NCI-H1092 (cell line): ENCODE measurements at regions not wholly inside any gene's neighbourhood (a gene's known extent, or its start where the extent isn't known, plus 50 kb on each side); places are given as distances from the start of the nearest gene placed in this dataset.
"Not testable (repeated sequence)": the region's sequence is repeated elsewhere in the genome, so short reads cannot be mapped to it uniquely, and the experiment has no call there.

Experiments used
- DNase-seq: peaks from one replicate; lab custom pipeline; 2025; lab: John Stamatoyannopoulos, UW

DNA sequence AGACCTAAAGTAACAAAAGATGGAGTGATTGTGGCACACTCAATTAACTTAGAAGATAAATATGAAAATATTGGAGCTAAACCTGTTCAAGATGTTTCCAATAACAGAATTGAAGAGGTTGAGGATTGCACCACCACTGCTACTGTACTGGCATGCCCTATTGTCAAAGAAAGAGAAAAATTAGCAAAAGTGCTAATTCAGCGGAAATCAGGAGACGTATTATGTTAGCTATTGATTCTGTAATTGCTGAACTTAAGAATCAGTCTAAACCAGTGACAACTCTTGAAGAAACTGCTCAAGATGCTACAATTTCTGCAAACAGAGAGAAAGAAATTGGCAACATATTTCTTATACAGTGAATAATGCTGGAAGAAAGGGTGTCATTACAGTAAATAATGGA is 754.4 kb downstream of the CDH18 start:
- DNase-seq: no peak

GRCh38 chr5:19235101-19235584 is 752.9 kb downstream of the CDH18 start:
- DNase-seq: no peak

- no peak for DNase-seq
Observed at GRCh38 chr5:19240170-19240569, 747.8 kb downstream of the CDH18 start.

DNA sequence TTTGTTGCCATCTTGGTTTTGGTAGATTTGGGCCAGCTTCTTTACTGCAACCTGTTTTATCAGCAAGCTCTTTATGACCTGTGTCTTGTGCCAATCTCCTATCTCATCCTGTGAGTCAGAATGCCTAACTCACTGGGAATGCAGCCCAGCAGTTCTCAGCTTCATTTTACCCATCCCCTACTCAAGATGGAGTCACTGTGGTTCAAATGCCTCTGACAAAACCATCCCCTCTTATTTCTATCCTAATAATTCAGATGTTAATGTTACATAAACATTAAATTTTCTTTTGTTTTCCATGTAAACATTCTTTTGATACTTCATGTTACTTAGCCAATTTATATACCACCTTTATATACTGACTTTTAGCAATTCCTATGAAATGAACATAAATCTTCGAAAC is 746.3 kb downstream of the CDH18 start:
- no peak for DNase-seq

DNA sequence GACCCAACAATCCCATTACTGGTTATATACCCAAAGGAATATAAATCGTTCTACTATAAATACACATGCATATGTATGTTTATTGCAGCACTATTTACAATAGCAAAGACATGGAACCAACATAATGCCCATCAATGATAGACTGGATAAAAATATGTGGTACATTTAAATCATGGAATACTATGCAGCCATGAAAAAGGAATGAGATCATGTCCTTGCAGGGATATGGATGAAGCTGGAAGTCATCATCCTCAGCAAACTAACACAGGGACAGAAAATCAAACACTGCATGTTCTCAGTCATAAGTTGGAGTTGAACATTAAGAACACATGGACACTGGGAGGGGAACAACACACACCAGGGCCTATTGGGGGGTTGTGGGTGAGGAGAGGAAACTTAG is 741.8 kb downstream of the CDH18 start:
- DNase-seq: not testable (repeated sequence)

DNA sequence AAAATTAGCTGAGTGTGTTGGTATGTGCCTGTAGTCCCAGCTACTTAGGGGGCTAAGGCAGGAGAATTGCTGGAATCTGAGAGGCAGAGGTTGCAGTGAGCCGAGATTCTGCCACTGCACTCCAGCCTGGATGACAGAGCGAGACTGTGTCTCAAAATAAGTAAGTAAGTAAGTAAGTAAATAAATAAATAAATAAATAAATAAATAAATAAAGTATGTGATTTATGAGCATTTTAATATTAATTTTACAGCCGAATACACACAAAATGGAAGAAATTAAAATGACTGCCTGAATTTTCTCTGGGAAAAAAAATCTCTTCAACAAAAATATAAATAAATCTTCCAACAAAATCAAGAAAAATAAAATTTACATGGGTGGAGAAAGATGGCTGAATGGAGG is 740.7 kb downstream of the CDH18 start:
- no peak for DNase-seq

- no peak for DNase-seq
Observed at GRCh38 chr5:19256036-19256435, 732.0 kb downstream of the CDH18 start.

GRCh38 chr5:19258686-19259085 is 729.3 kb downstream of the CDH18 start:
- DNase-seq: no peak

DNA sequence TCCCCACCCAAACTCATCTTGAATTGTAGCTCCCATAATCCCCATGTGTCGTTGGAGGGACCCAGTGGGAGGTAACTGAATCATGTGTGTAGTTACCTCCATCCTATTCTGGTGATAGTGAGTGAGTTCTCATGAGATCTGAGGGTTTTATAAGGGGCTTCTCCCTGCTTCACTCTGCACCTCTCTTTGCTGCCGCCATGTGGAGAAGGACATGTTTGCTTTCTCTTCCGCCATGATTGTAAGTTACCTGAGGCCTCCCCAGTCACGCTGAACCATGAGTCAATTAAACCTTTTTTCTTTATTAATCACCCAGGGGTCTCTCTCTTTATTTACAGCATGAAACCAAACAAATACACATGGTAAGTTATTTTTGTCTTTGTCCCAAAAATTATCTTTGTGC is 726.1 kb downstream of the CDH18 start:
- DNase-seq: no peak

GRCh38 chr5:19264821-19265220 is 723.2 kb downstream of the CDH18 start:
- DNase-seq: no peak

- no peak for DNase-seq
Observed at GRCh38 chr5:19266791-19267190, 721.2 kb downstream of the CDH18 start.

- peak; percentile 4 for DNase-seq
Observed at GRCh38 chr5:19270153-19270552, 717.8 kb downstream of the CDH18 start.

- DNase-seq: no peak
Observed at GRCh38 chr5:19274578-19274977, 713.4 kb downstream of the CDH18 start.

- no peak for DNase-seq
Observed at GRCh38 chr5:19285286-19285685, 702.7 kb downstream of the CDH18 start.

- not testable (repeated sequence) for DNase-seq
Observed at GRCh38 chr5:19287548-19288277, 700.3 kb downstream of the CDH18 start.

GRCh38 chr5:19288311-19288710 is 699.7 kb downstream of the CDH18 start:
- not testable (repeated sequence) for DNase-seq

DNA sequence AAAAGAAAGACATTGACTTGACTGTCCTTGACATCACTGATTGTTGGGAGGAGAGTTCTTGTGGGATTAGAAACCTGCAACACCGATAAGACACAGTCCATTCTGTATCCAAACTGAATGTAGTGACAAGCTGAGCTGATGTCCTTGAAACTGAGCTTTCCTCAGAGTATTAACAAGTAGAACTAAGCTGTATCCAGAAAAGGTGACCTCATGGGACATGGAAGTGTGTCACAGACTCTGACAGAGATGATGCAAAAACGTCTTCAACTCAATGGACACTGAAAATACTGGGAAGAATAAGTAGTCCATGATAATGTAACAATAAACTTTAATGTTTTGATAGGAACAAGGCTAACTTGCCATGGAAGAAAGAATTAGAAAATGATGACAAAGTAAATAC is 690.1 kb downstream of the CDH18 start:
- DNase-seq: no peak

DNA sequence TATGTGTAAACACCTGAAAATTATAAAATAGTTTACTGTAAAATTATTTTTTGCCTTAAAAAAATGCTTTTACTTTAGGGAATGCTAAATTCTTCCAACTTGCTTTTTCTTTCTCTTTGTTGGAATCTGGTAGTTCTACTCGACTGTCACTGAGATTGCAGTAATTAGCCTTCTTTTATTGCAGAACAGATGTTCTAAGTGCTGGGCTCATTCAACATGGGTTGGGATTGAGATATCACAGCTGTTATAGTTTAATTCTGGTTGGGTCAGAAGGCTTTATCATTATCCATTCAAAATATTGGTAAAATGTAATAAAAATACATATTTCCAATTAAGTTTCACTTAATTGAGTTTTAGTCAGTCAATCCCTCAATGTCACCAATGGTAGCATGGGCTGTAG is 686.7 kb downstream of the CDH18 start:
- no peak for DNase-seq

GRCh38 chr5:19314840-19315239 is 673.2 kb downstream of the CDH18 start:
- no peak for DNase-seq

- DNase-seq: no peak
Observed at GRCh38 chr5:19319252-19319651, 668.7 kb downstream of the CDH18 start.

DNA sequence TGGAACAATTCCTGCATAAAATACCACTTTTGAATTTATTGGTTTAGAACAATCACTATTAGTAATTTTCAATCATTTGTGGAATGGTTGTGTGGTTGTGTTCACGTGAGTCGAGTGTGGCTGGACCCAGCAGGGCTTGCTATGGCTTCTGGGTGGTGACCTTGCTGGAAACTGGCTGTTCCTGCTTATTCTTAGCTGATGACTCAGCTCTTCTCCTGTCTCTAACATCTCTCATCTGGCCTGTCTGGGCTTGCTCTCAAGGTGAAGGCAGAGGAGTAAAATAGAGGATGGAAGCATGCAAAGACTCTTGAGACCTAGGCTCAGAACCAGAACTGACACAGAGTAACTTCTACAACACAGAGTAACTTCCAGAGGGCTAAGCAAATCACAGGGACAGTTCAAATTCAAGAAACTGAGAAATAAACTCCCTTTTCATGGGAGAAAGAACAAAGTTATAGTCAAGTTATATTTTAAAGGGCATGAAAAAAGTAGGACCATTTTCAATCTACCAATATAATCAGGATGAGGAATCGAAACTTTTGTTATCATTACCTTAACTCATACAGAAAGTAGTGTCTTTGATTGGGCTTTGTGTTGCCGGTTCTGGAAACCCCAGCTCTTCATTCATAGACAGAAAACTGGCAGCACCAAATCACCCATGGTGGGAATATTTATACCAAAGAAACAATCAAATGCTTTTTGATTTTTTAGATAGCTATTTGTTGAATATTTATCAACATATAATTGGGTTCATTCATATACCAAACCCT is 665.1 kb downstream of the CDH18 start:
- no peak for DNase-seq

DNA sequence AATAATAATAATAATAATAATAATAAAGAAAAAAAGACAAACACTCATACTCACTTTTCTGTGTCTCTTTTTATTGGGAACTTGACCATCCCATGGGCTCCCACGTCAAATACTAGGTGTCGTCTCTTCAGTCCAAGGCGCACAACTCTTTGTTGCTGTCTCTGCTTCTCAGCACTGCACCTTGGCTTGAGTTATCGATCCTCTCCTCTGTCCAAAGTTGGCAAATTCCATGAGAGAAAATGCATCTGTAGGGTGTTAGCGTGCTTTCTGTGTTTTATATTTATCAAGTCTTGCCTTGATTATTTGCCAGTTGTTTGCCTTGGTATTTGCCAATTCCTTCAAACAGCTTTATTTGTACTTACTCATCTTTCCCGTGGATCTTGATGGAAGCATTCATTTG is 653.7 kb downstream of the CDH18 start:
- no peak for DNase-seq

- DNase-seq: no peak
Observed at GRCh38 chr5:19342942-19343341, 645.1 kb downstream of the CDH18 start.
